Upper lobe of right lung (tissue), 1 donor: ENCODE measurements at regions not wholly inside any gene's neighbourhood (a gene's known extent, or its start where the extent isn't known, plus 50 kb on each side); places are given as distances from the start of the nearest gene placed in this dataset.

ENCODE experiments used
- ATAC-seq: fragments of 200-7000 bp; cut with Tn5 transposase; one replicate; pipeline ENCODE4 v1.9.1; 2020; ENCODE audit warnings: mild to moderate bottlenecking, moderate library complexity
- DNase-seq: peaks from one replicate; pipeline ENCODE4 v3.0.0-alpha.2; 2020
- H3K27ac ChIP-seq: fragments of 200-600 bp; one replicate; pipeline ENCODE4 v1.8.0; 2022
- H3K27me3 ChIP-seq: fragments of 200-600 bp; one replicate; pipeline ENCODE4 v1.8.0; 2022; ENCODE audit warnings: mild to moderate bottlenecking
- H3K36me3 ChIP-seq: fragments of 200-600 bp; one replicate; pipeline ENCODE4 v1.8.0; 2022
- H3K4me1 ChIP-seq: fragments of 200-600 bp; one replicate; pipeline ENCODE4 v1.8.0; 2022
- H3K4me3 ChIP-seq: fragments of 200-600 bp; one replicate; pipeline ENCODE4 v1.8.0; 2022; ENCODE audit warnings: mild to moderate bottlenecking
- H3K9me3 ChIP-seq: fragments of 200-600 bp; one replicate; pipeline ENCODE4 v1.8.0; 2022
- intact Hi-C: fragments of 100-400 bp; cut with DNase I; formaldehyde crosslinking; loops from one replicate; pipeline ENCODE4 v1.11.0; 2022
- TF ChIP-seq, protein P1 (sequence below): fragments of 200-600 bp; IDR thresholded peaks from one replicate; pipeline ENCODE4 v1.8.0; 2022; ENCODE audit warnings: antibody characterized with exemption
- donor health status: DM: no; HTN: yes; CAD: no; lungs with severe emphysema.

DNA sequence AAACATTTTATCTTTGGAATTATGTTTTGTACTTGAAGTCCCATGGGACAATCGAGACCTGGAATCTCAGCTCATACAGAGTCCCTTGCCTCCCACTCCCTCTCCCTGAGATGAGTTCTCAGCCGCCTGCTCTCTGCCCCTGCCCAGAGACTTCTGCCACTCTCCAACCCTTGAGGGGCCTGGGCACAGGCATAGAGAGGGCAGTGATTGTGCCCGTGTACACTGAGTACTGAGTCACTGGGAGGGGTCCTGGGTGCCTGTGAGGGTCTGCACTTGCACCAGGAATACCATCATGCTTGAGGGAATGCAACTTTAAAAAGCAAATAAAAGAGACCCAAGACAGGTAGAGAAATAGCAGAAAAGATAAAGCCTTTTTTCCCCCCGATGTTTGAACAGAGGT lies 453.8 kb upstream of the HS3ST5 start:
- Histone ChIP-seq H3K27ac (no peak overlapping the region), H3K36me3 (no peaks in the 10 kb centered on the region), H3K4me1 (no peaks in the 10 kb centered on the region), H3K9me3 (no peaks in the 10 kb centered on the region), H3K4me3 (no peak overlapping the region), H3K27me3 (no peaks in the 10 kb centered on the region)
- peak; percentile 41 for DNase-seq
- TF ChIP-seq, protein P1, sequence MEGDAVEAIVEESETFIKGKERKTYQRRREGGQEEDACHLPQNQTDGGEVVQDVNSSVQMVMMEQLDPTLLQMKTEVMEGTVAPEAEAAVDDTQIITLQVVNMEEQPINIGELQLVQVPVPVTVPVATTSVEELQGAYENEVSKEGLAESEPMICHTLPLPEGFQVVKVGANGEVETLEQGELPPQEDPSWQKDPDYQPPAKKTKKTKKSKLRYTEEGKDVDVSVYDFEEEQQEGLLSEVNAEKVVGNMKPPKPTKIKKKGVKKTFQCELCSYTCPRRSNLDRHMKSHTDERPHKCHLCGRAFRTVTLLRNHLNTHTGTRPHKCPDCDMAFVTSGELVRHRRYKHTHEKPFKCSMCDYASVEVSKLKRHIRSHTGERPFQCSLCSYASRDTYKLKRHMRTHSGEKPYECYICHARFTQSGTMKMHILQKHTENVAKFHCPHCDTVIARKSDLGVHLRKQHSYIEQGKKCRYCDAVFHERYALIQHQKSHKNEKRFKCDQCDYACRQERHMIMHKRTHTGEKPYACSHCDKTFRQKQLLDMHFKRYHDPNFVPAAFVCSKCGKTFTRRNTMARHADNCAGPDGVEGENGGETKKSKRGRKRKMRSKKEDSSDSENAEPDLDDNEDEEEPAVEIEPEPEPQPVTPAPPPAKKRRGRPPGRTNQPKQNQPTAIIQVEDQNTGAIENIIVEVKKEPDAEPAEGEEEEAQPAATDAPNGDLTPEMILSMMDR, result no peak
- intact Hi-C loops, result no loop called here
- ATAC-seq, result peak; percentile 27

DNA sequence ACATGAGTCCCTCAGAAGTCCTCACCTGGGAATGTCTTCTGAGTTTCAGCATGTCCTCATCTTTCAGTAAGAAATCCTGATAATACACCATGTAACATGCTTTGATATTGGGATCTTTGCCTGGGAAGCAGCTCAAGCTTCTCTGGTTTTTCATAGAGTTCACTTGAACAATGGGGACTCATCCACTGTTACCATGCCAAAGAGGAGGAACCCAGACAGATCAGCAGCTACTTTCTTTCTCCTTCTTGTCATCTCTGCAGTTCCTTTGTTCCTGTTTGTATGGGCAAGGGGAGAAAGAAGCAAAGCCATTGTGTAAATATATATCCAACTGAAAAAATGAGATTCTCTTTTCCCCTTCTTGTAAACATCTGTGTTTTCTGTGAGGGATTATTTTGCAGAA lies 450.6 kb upstream of the HS3ST5 start:
- no peak for DNase-seq
- Histone ChIP-seq H3K36me3 (no peaks in the 10 kb centered on the region), H3K4me3 (no peak overlapping the region), H3K9me3 (no peaks in the 10 kb centered on the region), H3K27me3 (no peaks in the 10 kb centered on the region), H3K4me1 (no peaks in the 10 kb centered on the region), H3K27ac (no peak overlapping the region)
- intact Hi-C loops, result no loop called here
- TF ChIP-seq, protein P1, result no peak
- ATAC-seq, result no peak

DNA sequence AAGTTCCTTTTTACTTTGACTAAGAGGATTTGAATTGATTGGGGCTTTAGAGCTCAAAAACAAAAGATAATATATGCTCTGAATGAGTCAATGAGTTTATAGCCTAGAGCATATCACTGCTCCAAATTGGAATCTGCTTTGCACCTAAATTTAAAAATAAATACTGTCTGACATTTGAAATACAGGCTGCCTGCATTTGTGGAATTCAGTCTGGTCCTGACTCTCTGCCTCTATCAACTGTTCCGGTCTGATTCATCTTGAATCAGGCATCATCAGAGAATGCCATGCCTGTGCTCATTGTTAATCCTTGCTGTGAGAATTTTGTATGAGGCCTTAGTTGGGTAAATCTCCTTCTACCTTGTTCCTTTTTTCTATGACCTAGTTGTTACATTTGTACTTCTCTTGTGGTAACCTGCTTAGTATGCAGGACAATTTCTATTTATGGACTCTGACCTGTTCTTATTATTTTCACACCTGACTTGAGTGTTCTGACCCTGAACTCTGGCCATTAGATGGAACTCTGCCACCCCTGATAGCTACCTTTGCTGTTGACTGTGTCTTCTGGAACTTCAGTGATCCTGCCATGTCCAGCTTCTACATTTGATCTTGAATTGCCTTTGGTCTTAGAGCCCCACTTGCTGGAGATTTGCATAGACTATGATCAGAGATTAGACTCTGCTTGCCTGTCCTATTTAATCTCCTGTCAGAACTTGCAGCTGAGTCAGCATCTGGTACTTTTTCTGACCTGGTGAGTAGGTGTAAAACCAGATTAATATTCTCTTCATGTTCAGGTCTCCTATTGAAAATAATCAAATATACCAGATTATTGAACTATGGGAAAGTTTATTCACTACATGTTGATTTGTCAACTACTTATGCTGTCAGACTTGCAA lies 442.7 kb upstream of the HS3ST5 start:
- DNase-seq, result no peak
- Histone ChIP-seq H3K27me3 (no peaks in the 10 kb centered on the region), H3K27ac (no peak overlapping the region), H3K4me3 (no peak overlapping the region), H3K9me3 (no peaks in the 10 kb centered on the region), H3K36me3 (no peaks in the 10 kb centered on the region), H3K4me1 (no peaks in the 10 kb centered on the region)
- TF ChIP-seq, protein P1, result no peak
- no peak for ATAC-seq
- intact Hi-C loops, result no loop called here

DNA sequence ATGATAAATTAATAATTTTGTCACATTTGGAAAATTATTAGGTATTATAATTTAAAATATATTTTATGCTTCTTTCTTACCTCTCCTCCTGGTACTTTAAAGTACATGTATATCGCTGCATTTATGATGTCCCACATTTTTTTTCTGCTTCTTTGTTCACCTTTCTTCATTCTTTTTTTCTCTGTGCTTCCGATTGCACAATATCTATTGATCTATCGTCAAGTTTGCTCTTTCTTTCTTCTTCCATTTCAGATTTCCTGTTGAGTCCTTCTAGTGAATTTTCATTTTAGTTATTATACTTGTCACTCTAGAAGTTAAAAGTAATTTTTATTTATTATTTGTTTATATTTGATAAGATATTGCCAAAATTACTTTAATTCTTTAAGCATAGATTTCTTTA lies 441.0 kb upstream of the HS3ST5 start:
- intact Hi-C loops, result no loop called here

DNA sequence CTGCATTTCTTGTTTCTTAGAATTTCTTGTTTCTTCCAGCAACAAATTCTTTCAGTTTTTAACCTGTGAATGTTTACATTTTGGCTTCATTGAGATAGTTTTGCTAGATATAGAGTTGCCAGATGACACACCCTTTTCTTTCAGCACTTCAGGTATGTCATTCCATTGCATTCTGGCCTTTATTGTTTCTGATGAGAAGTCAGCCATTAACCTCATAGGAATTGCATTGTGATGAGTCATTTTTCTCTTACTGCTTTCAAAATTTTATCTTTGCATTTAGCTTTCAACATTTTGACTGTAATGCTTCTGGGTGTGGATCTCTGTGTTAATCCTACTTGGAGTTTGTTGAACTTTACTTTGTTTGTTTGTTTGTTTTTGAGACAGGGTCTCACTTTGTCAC lies 440.3 kb upstream of the HS3ST5 start:
- Histone ChIP-seq H3K27me3 (no peaks in the 10 kb centered on the region), H3K36me3 (no peaks in the 10 kb centered on the region), H3K9me3 (no peaks in the 10 kb centered on the region), H3K4me1 (no peaks in the 10 kb centered on the region), H3K27ac (no peak overlapping the region), H3K4me3 (no peak overlapping the region)
- intact Hi-C loops, result no loop called here
- TF ChIP-seq, protein P1, result no peak
- DNase-seq (no peak), ATAC-seq (no peak)

More for the DNA sequence above, 441.0 kb upstream of the HS3ST5 start:
- no peaks in the 10 kb centered on the region for H3K27me3 ChIP-seq
- no peaks in the 10 kb centered on the region for H3K4me1 ChIP-seq
- H3K9me3 ChIP-seq, result no peaks in the 10 kb centered on the region
- no peak for DNase-seq
- no peak overlapping the region for H3K4me3 ChIP-seq
- TF ChIP-seq, protein P1, result no peak
- H3K36me3 ChIP-seq, result no peaks in the 10 kb centered on the region
- no peak for ATAC-seq
- H3K27ac ChIP-seq, result no peak overlapping the region
